ENCODE measurements at regions not wholly inside any gene's neighbourhood (a gene's known extent, or its start where the extent isn't known, plus 50 kb on each side); places are given as distances from the start of the nearest gene placed in this dataset.

- peak overlapping the region; percentile 47; the same call in 1 of the 2 replicates for H3K27ac ChIP-seq
- peak; percentile 99 for TF ChIP-seq CTCF (conservative IDR thresholded peaks at IDR 0.05)
Measured at GRCh38 chr11:76721755-76722677, 51.5 kb upstream of the LRRC32 start.

- TF ChIP-seq CTCF (conservative IDR thresholded peaks at IDR 0.05): no peak
- H3K27ac ChIP-seq: no peak overlapping the region
Measured at GRCh38 chr11:76723142-76723541, 52.6 kb upstream of the LRRC32 start.

- no peak for TF ChIP-seq CTCF (conservative IDR thresholded peaks at IDR 0.05)
- H3K27ac ChIP-seq: no peak overlapping the region
Measured at GRCh38 chr11:76723548-76723947, 53.0 kb upstream of the LRRC32 start.

GRCh38 chr11:76724171-76724768 lies 53.7 kb upstream of the LRRC32 start:
- no peak overlapping the region for H3K27ac ChIP-seq
- TF ChIP-seq CTCF (conservative IDR thresholded peaks at IDR 0.05): no peak

- H3K27ac ChIP-seq: no peak overlapping the region
- no peak for TF ChIP-seq CTCF (conservative IDR thresholded peaks at IDR 0.05)
Measured at GRCh38 chr11:76728227-76728626, 54.9 kb upstream of the TSKU start.

- TF ChIP-seq CTCF (conservative IDR thresholded peaks at IDR 0.05): no peak
- H3K27ac ChIP-seq: no peak overlapping the region
Measured at GRCh38 chr11:76728778-76729177, 54.4 kb upstream of the TSKU start.

- no peak overlapping the region for H3K27ac ChIP-seq
- no peak for TF ChIP-seq CTCF (conservative IDR thresholded peaks at IDR 0.05)
Measured at GRCh38 chr11:76729214-76729613, 53.9 kb upstream of the TSKU start.

All from VCaP (cell line).